HepG2 (cell line): ENCODE measurements at regions not wholly inside any gene's neighbourhood (a gene's known extent, or its start where the extent isn't known, plus 50 kb on each side); places are given as distances from the start of the nearest gene placed in this dataset.

ENCODE experiments used
- ATAC-seq: fragments of 200-7000 bp; cut with Tn5 transposase; 3 replicates; pipeline ENCODE4 v1.9.1; 2020; ENCODE audit warnings: mild to moderate bottlenecking, moderate library complexity
- BruUV-seq: library from RNA; stranded (reverse); fragments of 400-500 nt; replicated peaks from 2 replicates; lab custom pipeline; 2021; lab: Mats Ljungman, UMichigan
- CTCF ChIA-PET: fragments of 300-600 bp; formaldehyde crosslinking; extraction: SDS; loops from one replicate; lab custom pipeline; 2021; ENCODE audit warnings: low total read pairs, inconsistent platforms, low intra/inter-chr PET ratio; lab: Yijun Ruan, JAX
- POLR2A ChIA-PET: fragments of 350-600 bp; sonication (Branson Sonifier 250); formaldehyde crosslinking; loops from one replicate; lab custom pipeline; 2020; ENCODE audit warnings: antibody characterized with exemption, inconsistent platforms; lab: Yijun Ruan, JAX
- DNase-seq: peaks from one replicate; pipeline ENCODE4 v3.0.0-alpha.2; 2015; ENCODE audit warnings: low spot score
- FAIRE-seq: peaks from 3 replicates; lab custom pipeline; 2011; peaks lifted over from hg19 to GRCh38; lab: Jason Lieb, UNC
- H2AFZ ChIP-seq: one replicate; pipeline ENCODE4 v1.6.1; 2011; ENCODE audit warnings: low read length, inconsistent platforms
- H3K27ac ChIP-seq: fragments of 300-600 bp; 3 replicates; pipeline ENCODE4 v1.8.0; 2011; ENCODE audit warnings: mixed run types, mild to moderate bottlenecking, mixed read lengths, low read length, inconsistent platforms; ENCODE audit not compliant: insufficient read depth; ENCODE audit errors: extremely low read length
- H3K27me3 ChIP-seq, 2 experiments: fragments of 200-600 bp in 1 of 2; 2 replicates in 1 of 2; 3 replicates in 1 of 2; pipeline versions ENCODE4 v1.6.0 to v1.8.0; 2011; ENCODE audit warnings: low read length in 2 of 2, mild to moderate bottlenecking in 2 of 2, moderate library complexity in 2 of 2, inconsistent platforms in 1 of 2; ENCODE audit not compliant: insufficient read depth in 2 of 2, control insufficient read depth in 1 of 2
- H3K36me3 ChIP-seq, 2 experiments: fragments of 200-600 bp in 1 of 2; replicated peaks in 1 of 2; 2 replicates in 1 of 2; 3 replicates in 1 of 2; pipeline versions ENCODE4 v1.5.1 to v1.8.0; 2011; ENCODE audit warnings: low read length in 2 of 2, inconsistent platforms in 1 of 2; ENCODE audit not compliant: insufficient read depth in 2 of 2, control insufficient read depth in 1 of 2
- H3K4me1 ChIP-seq: 2 replicates; pipeline ENCODE4 v1.5.1; 2012; ENCODE audit warnings: low read length, inconsistent platforms; ENCODE audit not compliant: insufficient read depth
- H3K4me2 ChIP-seq: 2 replicates; pipeline ENCODE4 v1.6.0; 2011; ENCODE audit warnings: low read depth, low read length, inconsistent platforms
- H3K4me3 ChIP-seq, 3 experiments: fragments of 200-600 bp in 1 of 3; sonication (generic), shearing (Covaris generic) in 1 of 3; replicated peaks in 1 of 3; 2 replicates each; pipeline ENCODE4 v1.5.1; 2011 to 2016; ENCODE audit warnings: low read length in 3 of 3, inconsistent platforms in 2 of 3, low read depth in 2 of 3, mild to moderate bottlenecking in 2 of 3, control low read depth in 1 of 3, mixed read lengths in 1 of 3; ENCODE audit not compliant: insufficient read depth in 1 of 3
- H3K79me2 ChIP-seq: one replicate; pipeline ENCODE4 v1.6.1; 2011; ENCODE audit warnings: low read length, inconsistent platforms; ENCODE audit not compliant: insufficient read depth
- H3K9ac ChIP-seq: 2 replicates; pipeline ENCODE4 v1.6.0; 2011; ENCODE audit warnings: mild to moderate bottlenecking, low read depth, low read length, inconsistent platforms; ENCODE audit not compliant: insufficient read depth
- H3K9me3 ChIP-seq: 2 replicates; pipeline ENCODE4 v1.5.1; 2012; ENCODE audit warnings: mild to moderate bottlenecking, low read length
- H4K20me1 ChIP-seq: 2 replicates; pipeline ENCODE4 v1.6.0; 2011; ENCODE audit warnings: inconsistent platforms, mild to moderate bottlenecking, low read length, moderate library complexity; ENCODE audit not compliant: insufficient read depth
- HMG20A ChIP-seq: IDR thresholded peaks from 2 replicates; pipeline ENCODE4 v1.6.1; 2016; ENCODE audit warnings: borderline replicate concordance
- JUN ChIP-seq: sonication (generic); formaldehyde crosslinking; IDR thresholded peaks from 2 replicates; pipeline ENCODE4 v1.4.0; 2020; ENCODE audit warnings: mild to moderate bottlenecking, missing genetic modification reagents
- PRDM10 ChIP-seq: sonication (generic); formaldehyde crosslinking; IDR thresholded peaks from 2 replicates; pipeline ENCODE4 v1.4.0; 2020; ENCODE audit warnings: low read depth, missing genetic modification reagents
- ZFP36L2 ChIP-seq: sonication (generic); formaldehyde crosslinking; IDR thresholded peaks from 2 replicates; pipeline ENCODE4 v1.4.0; 2020; ENCODE audit warnings: missing genetic modification reagents
- ZNF296 ChIP-seq: sonication (generic); formaldehyde crosslinking; conservative IDR thresholded peaks from 2 replicates; pipeline ENCODE4 v1.5.0; 2020; ENCODE audit warnings: mild to moderate bottlenecking, missing genetic modification reagents
- ZNF552 ChIP-seq: sonication (generic); formaldehyde crosslinking; IDR thresholded peaks from 2 replicates; pipeline ENCODE4 v1.9.0; 2022; ENCODE audit warnings: missing genetic modification reagents, mild to moderate bottlenecking, borderline replicate concordance
- ZNF615 ChIP-seq: sonication (generic); formaldehyde crosslinking; IDR thresholded peaks from 2 replicates; pipeline ENCODE4 v1.5.0; 2020; ENCODE audit warnings: mild to moderate bottlenecking, missing genetic modification reagents, borderline replicate concordance
- WGBS: methylation state at CpG from one replicate; pipeline ENCODE4 v1.1.6; 2017; ENCODE audit warnings: low lambda C conversion rate; 5-methylcytosine and 5-hydroxymethylcytosine counted together
- in situ Hi-C: cut with HindIII; loops from 2 replicates; pipeline ENCODE4 v1.10.0; 2017; ENCODE audit warnings: low pct_unique_long_range_greater_than_20kb; ENCODE audit not compliant: extremely low pct_ligation_motif_present
- intact Hi-C: fragments of 100-400 bp; cut with micrococcal nuclease; formaldehyde crosslinking; loops from one replicate; pipeline ENCODE4 v1.10.0; 2022; ENCODE audit not compliant: unreplicated experiment
- TF ChIP-seq, protein P1 (sequence below): sonication (generic); formaldehyde crosslinking; IDR thresholded peaks from 2 replicates; pipeline ENCODE4 v1.5.1; 2020; ENCODE audit warnings: missing genetic modification reagents, mild to moderate bottlenecking, borderline replicate concordance
- TF ChIP-seq, protein P2 (sequence below): sonication (generic); formaldehyde crosslinking; conservative IDR thresholded peaks from 2 replicates; pipeline ENCODE4 v1.8.0; 2022; ENCODE audit warnings: low read depth, missing genetic modification reagents
- TF ChIP-seq, protein P3 (sequence below): IDR thresholded peaks from 2 replicates; pipeline ENCODE4 v1.6.1; 2016
- TF ChIP-seq, protein P4 (sequence below): sonication (generic); formaldehyde crosslinking; IDR thresholded peaks from 2 replicates; pipeline ENCODE4 v1.8.0; 2022; ENCODE audit warnings: mild to moderate bottlenecking, missing genetic modification reagents, moderate library complexity
- TF ChIP-seq, protein P5 (sequence below): sonication (generic); formaldehyde crosslinking; IDR thresholded peaks from 2 replicates; pipeline ENCODE4 v1.8.0; 2022; ENCODE audit warnings: mild to moderate bottlenecking, missing genetic modification reagents

DNA sequence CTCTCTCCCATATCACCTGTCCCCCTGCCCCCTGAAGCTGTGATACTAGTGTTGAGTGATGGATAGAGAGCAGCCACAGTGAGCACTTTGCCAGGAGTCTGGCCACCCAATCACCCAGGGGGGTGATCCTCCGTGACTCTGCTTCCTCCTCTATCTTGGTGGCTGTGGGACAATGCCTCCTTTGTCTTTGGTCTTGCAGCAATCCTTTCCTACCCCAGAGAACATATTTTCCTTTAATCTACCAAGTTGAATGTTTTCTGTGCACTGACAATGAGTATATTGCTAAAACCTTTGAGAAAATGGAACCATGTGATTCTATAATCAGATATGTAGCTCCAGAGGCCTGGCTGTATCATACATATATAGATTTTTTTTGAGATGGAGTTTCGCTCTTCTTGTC, 58.1 kb upstream of the HEPHL1 start:
- no peak for FAIRE-seq
- ChIA-PET POLR2A (no interaction called here), CTCF (no interaction called here)
- Histone ChIP-seq H3K36me3 (no peaks in the 10 kb centered on the region), H3K4me2 (no peak overlapping the region), H2AFZ (no peak overlapping the region), H3K79me2 (no peaks in the 10 kb centered on the region), H3K9me3 (no peaks in the 10 kb centered on the region), H3K9ac (no peak overlapping the region), H3K27me3 (0 out of 5 replicates have a peak, but pooled peaks cover 0 to 3% of the 10 kb centered on the region in 2 experiments), H3K4me3 (no peak overlapping the region), H3K27ac (no peak overlapping the region), H3K4me1 (no peaks in the 10 kb centered on the region), H4K20me1 (no peaks in the 10 kb centered on the region)
- intact Hi-C loops (no loop called here), in situ Hi-C loops (no loop called here)
- no peak for DNase-seq
- BruUV-seq: no TSS peak
- WGBS: 22% methylated on average over 2 of the region's 2 CpGs
- TF ChIP-seq ZFP36L2 (CRISPR knock-in tag): no peak
- no peak for TF ChIP-seq JUN (CRISPR knock-in tag)
- TF ChIP-seq, protein P1, sequence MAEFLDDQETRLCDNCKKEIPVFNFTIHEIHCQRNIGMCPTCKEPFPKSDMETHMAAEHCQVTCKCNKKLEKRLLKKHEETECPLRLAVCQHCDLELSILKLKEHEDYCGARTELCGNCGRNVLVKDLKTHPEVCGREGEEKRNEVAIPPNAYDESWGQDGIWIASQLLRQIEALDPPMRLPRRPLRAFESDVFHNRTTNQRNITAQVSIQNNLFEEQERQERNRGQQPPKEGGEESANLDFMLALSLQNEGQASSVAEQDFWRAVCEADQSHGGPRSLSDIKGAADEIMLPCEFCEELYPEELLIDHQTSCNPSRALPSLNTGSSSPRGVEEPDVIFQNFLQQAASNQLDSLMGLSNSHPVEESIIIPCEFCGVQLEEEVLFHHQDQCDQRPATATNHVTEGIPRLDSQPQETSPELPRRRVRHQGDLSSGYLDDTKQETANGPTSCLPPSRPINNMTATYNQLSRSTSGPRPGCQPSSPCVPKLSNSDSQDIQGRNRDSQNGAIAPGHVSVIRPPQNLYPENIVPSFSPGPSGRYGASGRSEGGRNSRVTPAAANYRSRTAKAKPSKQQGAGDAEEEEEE (CRISPR knock-in tag): no peak
- TF ChIP-seq HMG20A (CRISPR knock-in tag): no peak
- TF ChIP-seq, protein P2, sequence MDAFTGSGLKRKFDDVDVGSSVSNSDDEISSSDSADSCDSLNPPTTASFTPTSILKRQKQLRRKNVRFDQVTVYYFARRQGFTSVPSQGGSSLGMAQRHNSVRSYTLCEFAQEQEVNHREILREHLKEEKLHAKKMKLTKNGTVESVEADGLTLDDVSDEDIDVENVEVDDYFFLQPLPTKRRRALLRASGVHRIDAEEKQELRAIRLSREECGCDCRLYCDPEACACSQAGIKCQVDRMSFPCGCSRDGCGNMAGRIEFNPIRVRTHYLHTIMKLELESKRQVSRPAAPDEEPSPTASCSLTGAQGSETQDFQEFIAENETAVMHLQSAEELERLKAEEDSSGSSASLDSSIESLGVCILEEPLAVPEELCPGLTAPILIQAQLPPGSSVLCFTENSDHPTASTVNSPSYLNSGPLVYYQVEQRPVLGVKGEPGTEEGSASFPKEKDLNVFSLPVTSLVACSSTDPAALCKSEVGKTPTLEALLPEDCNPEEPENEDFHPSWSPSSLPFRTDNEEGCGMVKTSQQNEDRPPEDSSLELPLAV: no peak
- TF ChIP-seq ZNF552 (CRISPR knock-in tag): no peak
- no peak for TF ChIP-seq ZNF296 (CRISPR knock-in tag)
- TF ChIP-seq ZNF615 (CRISPR knock-in tag): no peak
- TF ChIP-seq, protein P3, sequence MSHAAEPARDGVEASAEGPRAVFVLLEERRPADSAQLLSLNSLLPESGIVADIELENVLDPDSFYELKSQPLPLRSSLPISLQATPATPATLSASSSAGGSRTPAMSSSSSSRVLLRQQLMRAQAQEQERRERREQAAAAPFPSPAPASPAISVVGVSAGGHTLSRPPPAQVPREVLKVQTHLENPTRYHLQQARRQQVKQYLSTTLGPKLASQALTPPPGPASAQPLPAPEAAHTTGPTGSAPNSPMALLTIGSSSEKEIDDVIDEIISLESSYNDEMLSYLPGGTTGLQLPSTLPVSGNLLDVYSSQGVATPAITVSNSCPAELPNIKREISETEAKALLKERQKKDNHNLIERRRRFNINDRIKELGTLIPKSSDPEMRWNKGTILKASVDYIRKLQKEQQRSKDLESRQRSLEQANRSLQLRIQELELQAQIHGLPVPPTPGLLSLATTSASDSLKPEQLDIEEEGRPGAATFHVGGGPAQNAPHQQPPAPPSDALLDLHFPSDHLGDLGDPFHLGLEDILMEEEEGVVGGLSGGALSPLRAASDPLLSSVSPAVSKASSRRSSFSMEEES: no peak
- TF ChIP-seq, protein P4, sequence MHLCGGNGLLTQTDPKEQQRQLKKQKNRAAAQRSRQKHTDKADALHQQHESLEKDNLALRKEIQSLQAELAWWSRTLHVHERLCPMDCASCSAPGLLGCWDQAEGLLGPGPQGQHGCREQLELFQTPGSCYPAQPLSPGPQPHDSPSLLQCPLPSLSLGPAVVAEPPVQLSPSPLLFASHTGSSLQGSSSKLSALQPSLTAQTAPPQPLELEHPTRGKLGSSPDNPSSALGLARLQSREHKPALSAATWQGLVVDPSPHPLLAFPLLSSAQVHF (CRISPR knock-in tag): no peak
- TF ChIP-seq PRDM10 (CRISPR knock-in tag): no peak
- TF ChIP-seq, protein P5, sequence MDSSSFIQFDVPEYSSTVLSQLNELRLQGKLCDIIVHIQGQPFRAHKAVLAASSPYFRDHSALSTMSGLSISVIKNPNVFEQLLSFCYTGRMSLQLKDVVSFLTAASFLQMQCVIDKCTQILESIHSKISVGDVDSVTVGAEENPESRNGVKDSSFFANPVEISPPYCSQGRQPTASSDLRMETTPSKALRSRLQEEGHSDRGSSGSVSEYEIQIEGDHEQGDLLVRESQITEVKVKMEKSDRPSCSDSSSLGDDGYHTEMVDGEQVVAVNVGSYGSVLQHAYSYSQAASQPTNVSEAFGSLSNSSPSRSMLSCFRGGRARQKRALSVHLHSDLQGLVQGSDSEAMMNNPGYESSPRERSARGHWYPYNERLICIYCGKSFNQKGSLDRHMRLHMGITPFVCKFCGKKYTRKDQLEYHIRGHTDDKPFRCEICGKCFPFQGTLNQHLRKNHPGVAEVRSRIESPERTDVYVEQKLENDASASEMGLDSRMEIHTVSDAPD (CRISPR knock-in tag): no peak
- TF ChIP-seq, all 625 proteins: peak for 0
- no peak for ATAC-seq
